ENCODE measurements at regions not wholly inside any gene's neighbourhood (a gene's known extent, or its start where the extent isn't known, plus 50 kb on each side); places are given as distances from the start of the nearest gene placed in this dataset.

- TF ChIP-seq, protein P1, sequence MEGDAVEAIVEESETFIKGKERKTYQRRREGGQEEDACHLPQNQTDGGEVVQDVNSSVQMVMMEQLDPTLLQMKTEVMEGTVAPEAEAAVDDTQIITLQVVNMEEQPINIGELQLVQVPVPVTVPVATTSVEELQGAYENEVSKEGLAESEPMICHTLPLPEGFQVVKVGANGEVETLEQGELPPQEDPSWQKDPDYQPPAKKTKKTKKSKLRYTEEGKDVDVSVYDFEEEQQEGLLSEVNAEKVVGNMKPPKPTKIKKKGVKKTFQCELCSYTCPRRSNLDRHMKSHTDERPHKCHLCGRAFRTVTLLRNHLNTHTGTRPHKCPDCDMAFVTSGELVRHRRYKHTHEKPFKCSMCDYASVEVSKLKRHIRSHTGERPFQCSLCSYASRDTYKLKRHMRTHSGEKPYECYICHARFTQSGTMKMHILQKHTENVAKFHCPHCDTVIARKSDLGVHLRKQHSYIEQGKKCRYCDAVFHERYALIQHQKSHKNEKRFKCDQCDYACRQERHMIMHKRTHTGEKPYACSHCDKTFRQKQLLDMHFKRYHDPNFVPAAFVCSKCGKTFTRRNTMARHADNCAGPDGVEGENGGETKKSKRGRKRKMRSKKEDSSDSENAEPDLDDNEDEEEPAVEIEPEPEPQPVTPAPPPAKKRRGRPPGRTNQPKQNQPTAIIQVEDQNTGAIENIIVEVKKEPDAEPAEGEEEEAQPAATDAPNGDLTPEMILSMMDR (conservative IDR thresholded peaks at IDR 0.05 in 1 of 2, IDR thresholded peaks at IDR 0.05 in 1 of 2; ENCODE audit: low read depth in 1 of 2, low read length in 2 of 2), result no peak
- TF ChIP-seq EZH2 (IDR thresholded peaks at IDR 0.05; ENCODE audit: low read length, missing control alignments), result no peak
Measured at GRCh38 chr4:126647320-126647719, 985.4 kb upstream of the INTU start.

Data from fibroblast of lung (primary cell).